ENCODE measurements at regions not wholly inside any gene's neighbourhood (a gene's known extent, or its start where the extent isn't known, plus 50 kb on each side); places are given as distances from the start of the nearest gene placed in this dataset.
"Not testable (repeated sequence)": the region's sequence is repeated elsewhere in the genome, so short reads cannot be mapped to it uniquely, and the experiment has no call there.

- no peak for TF ChIP-seq CTCF (IDR thresholded peaks at IDR 0.05; ENCODE audit: insufficient read depth, low read depth, low read length)
- ChIA-PET POLR2A (no interaction called here), CTCF (interaction anchor here (1.3 kb wide), 1 partner anchor 13 kb away, joined by 6 read pairs; no protein-coding TSS in a partner anchor)
- H3K4me3 ChIP-seq (ENCODE audit: low read depth, low read length): no peak overlapping the region
- no peaks in the 10 kb centered on the region for H3K36me3 ChIP-seq (ENCODE audit: control insufficient read depth, insufficient read depth, low read length)
- no peak for DNase-seq (ENCODE audit: low read depth)
- no peaks in the 10 kb centered on the region for H3K27me3 ChIP-seq (ENCODE audit: control insufficient read depth, insufficient read depth, low read length)
Measured at GRCh38 chr16:47816511-47816910, 339.3 kb downstream of the ABCC12 start.

- H3K4me3 ChIP-seq (ENCODE audit: low read depth, low read length): no peak overlapping the region
- no peaks in the 10 kb centered on the region for H3K27me3 ChIP-seq (ENCODE audit: control insufficient read depth, insufficient read depth, low read length)
- ChIA-PET CTCF (interaction anchor here (1.3 kb wide), 1 partner anchor 12 kb away, joined by 6 read pairs; no protein-coding TSS in a partner anchor), POLR2A (no interaction called here)
- H3K36me3 ChIP-seq (ENCODE audit: control insufficient read depth, insufficient read depth, low read length): no peaks in the 10 kb centered on the region
- no peak for DNase-seq (ENCODE audit: low read depth)
- TF ChIP-seq CTCF (IDR thresholded peaks at IDR 0.05; ENCODE audit: insufficient read depth, low read depth, low read length): no peak
Measured at GRCh38 chr16:47815655-47816054, 340.1 kb downstream of the ABCC12 start.

- H3K4me3 ChIP-seq (ENCODE audit: low read depth, low read length); CTCF ChIA-PET: not testable (repeated sequence)
Measured at GRCh38 chr16:47811758-47812157, 344.0 kb downstream of the ABCC12 start.

GRCh38 chr16:47806309-47806847, 345.2 kb downstream of the PHKB start:
- H3K36me3 ChIP-seq (ENCODE audit: control insufficient read depth, insufficient read depth, low read length): no peaks in the 10 kb centered on the region
- no peak for TF ChIP-seq CTCF (IDR thresholded peaks at IDR 0.05; ENCODE audit: insufficient read depth, low read depth, low read length)
- H3K4me3 ChIP-seq (ENCODE audit: low read depth, low read length): no peak overlapping the region
- no peaks in the 10 kb centered on the region for H3K27me3 ChIP-seq (ENCODE audit: control insufficient read depth, insufficient read depth, low read length)
- DNase-seq (ENCODE audit: low read depth): no peak
- ChIA-PET CTCF (no interaction called here), POLR2A (no interaction called here)

More at GRCh38 chr16:47811758-47812157, 344.0 kb downstream of the ABCC12 start:
- H3K36me3 ChIP-seq (ENCODE audit: control insufficient read depth, insufficient read depth, low read length); H3K27me3 ChIP-seq (ENCODE audit: control insufficient read depth, insufficient read depth, low read length); POLR2A ChIA-PET; DNase-seq (ENCODE audit: low read depth): not testable (repeated sequence)

GRCh38 chr16:47787696-47788095, 326.6 kb downstream of the PHKB start:
- ChIA-PET CTCF (no interaction called here), POLR2A (no interaction called here)
- no peaks in the 10 kb centered on the region for H3K36me3 ChIP-seq (ENCODE audit: control insufficient read depth, insufficient read depth, low read length)
- no peak for DNase-seq (ENCODE audit: low read depth)
- TF ChIP-seq CTCF (IDR thresholded peaks at IDR 0.05; ENCODE audit: insufficient read depth, low read depth, low read length): no peak
- H3K4me3 ChIP-seq (ENCODE audit: low read depth, low read length): no peak overlapping the region
- H3K27me3 ChIP-seq (ENCODE audit: control insufficient read depth, insufficient read depth, low read length): no peaks in the 10 kb centered on the region

GRCh38 chr16:47781673-47782072, 320.5 kb downstream of the PHKB start:
- TF ChIP-seq CTCF (IDR thresholded peaks at IDR 0.05; ENCODE audit: insufficient read depth, low read depth, low read length): no peak
- ChIA-PET CTCF (interaction anchor here (0.6 kb wide), 1 partner anchor 123 kb away, joined by 3 read pairs; no protein-coding TSS in a partner anchor), POLR2A (no interaction called here)
- Histone ChIP-seq H3K27me3 (ENCODE audit: control insufficient read depth, insufficient read depth, low read length) (no peaks in the 10 kb centered on the region), H3K4me3 (ENCODE audit: low read depth, low read length) (no peak overlapping the region), H3K36me3 (ENCODE audit: control insufficient read depth, insufficient read depth, low read length) (no peaks in the 10 kb centered on the region)
- no peak for DNase-seq (ENCODE audit: low read depth)

Data from BJ (cell line).